ENCODE measurements at regions not wholly inside any gene's neighbourhood (a gene's known extent, or its start where the extent isn't known, plus 50 kb on each side); places are given as distances from the start of the nearest gene placed in this dataset.

GRCh38 chrX:30504309-30504708 is 73.3 kb downstream of the TASL start:
- peak; percentile 6 for DNase-seq

GRCh38 chrX:30495468-30495867 is 82.1 kb downstream of the TASL start:
- no peak for DNase-seq

- no peak for DNase-seq
Measured at GRCh38 chrX:30493348-30493747, 84.2 kb downstream of the TASL start.

- no peak for DNase-seq
Measured at GRCh38 chrX:30489323-30489722, 88.2 kb downstream of the TASL start.

- DNase-seq: no peak
Measured at GRCh38 chrX:30488092-30488491, 89.5 kb downstream of the TASL start.

GRCh38 chrX:30483996-30484395 is 93.6 kb downstream of the TASL start:
- DNase-seq: no peak

- DNase-seq: no peak
Measured at GRCh38 chrX:30468471-30468870, 109.1 kb downstream of the TASL start.
